NCI-H82 treated with DMSO at 0.1 percent for 48 hours (cell line): ENCODE measurements at regions not wholly inside any gene's neighbourhood (a gene's known extent, or its start where the extent isn't known, plus 50 kb on each side); places are given as distances from the start of the nearest gene placed in this dataset.

ENCODE experiments used
- DNase-seq: peaks from one replicate; lab custom pipeline; 2025; ENCODE audit not compliant: unreplicated experiment; lab: John Stamatoyannopoulos, UW

- DNase-seq, result no peak
Observed at GRCh38 chr10:131646551-131647525, 254.0 kb upstream of the PPP2R2D start.

GRCh38 chr10:131647789-131648188 is 253.0 kb upstream of the PPP2R2D start:
- no peak for DNase-seq

DNA sequence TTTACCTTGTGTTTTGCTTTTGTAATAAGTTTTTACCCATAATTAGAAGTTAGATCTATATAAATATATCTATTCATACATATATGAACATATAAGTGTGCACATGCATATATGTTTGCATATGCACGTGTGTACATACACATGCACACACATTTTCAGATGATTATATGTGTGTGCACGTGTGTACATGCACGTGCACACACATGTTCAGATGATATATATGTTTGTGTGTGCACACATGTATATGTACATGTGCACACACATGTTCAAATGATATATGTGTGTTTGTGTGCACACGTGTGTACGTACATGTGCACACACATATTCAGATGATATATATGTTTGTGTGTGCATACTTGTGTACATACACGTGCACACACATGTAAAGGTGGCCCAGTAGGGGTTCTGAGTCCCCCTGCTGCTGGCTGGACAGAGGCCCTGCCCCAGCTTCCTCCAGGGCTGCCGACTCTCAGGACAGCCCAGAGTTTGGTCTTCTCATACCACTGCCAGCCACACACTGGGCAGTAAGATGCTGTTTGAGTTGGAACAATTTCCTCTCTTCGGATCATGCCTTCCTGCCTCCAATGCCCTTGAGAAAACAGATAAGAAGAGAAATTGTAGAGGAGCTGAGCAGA is 252.3 kb upstream of the PPP2R2D start:
- DNase-seq, result no peak

DNA sequence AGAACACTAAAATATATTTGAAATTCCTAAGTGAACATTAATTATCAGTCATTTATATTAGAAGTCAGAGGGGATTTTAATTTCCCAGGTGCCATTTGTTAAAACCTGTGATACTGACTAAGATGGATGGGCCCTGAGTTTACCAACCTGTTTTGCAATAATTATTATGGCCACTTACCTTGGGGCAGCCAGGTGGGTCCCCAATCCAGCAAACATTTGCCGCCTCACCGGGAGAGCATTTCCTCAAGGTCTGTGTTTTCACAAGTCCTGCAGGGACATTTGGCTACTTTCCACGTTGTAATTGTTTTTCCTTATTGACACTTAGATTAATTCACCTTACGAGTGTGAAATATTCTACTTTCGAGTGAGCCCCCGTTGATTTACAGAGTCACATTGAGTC is 251.2 kb upstream of the PPP2R2D start:
- no peak for DNase-seq

GRCh38 chr10:131650169-131650705 is 250.6 kb upstream of the PPP2R2D start:
- no peak for DNase-seq

- DNase-seq, result no peak
Observed at GRCh38 chr10:131650771-131651673, 249.8 kb upstream of the PPP2R2D start.

GRCh38 chr10:131651674-131652437 is 249.0 kb upstream of the PPP2R2D start:
- no peak for DNase-seq

DNA sequence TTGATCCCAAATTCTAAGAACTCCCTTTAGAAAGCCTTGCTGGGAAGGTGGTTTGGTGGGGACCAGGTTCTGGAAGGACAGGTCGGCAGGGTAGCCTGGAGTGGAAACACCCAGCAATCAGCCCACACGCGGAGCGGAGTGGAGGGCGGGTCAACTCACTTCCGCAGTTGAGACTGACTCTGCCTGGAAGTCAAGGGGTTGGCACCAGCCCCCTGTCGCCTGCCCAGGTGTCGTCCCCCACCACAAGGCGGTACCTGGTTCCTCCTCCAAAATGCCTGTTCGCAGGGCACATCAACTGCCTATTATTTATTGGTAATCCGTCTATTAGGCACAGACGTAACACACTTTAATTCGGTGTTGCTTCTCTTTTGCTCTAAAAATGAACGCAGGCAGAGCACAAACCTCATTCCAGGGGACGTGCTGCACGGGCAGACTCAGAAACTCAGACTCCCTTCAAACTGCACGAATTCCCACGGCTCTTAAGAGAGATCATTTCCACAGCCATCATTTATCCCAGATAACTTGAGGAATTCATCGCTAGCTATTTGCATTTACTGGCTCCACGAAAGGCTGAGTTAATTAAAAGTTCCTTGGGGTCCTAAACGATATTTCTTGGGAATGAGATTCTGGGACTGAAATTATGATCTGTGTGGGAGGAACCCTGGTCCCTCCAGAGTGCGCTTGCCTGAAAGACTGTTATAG is 248.2 kb upstream of the PPP2R2D start:
- no peak for DNase-seq

DNA sequence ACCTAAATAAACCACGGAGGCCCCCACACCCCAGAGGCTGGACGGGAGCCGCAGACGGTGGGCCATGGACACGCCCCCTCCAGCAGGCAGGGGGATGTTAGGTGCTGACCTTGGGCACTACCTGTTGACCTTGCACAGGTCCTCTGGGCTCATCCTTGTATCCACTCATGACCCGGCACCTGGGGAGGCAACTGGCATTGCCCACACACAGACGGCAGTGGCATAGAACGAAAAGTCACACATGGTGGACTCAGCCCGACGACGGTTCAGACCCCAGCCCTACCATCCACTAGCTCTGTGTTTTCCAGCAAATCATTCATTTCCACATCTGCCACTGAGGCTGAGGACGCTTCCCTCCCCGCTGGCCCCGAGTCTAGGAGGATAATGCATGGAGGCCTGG is 247.7 kb upstream of the PPP2R2D start:
- no peak for DNase-seq

GRCh38 chr10:131653554-131654470 is 247.0 kb upstream of the PPP2R2D start:
- no peak for DNase-seq

GRCh38 chr10:131654471-131655087 is 246.2 kb upstream of the PPP2R2D start:
- DNase-seq, result no peak

- DNase-seq, result no peak
Observed at GRCh38 chr10:131655101-131655849, 245.5 kb upstream of the PPP2R2D start.

DNA sequence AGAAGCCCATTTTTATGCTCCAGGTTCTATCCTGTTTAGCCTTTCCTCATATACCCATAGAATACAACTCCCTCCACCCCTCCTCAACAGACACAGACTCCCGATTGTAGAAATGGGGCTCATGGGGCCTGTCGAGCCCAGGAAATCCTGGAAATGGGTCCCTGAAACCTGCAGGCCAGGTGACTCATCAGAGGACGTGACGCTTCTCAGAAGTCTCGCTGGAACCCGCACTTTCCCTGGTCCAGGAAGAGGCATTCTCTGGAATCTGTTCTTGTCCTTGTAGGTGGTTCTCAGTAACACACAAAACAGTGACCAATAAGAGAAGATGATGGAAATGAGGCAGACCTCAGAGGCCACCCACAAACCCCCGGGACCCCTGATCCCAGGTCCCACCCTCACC is 244.8 kb upstream of the PPP2R2D start:
- DNase-seq, result no peak

DNA sequence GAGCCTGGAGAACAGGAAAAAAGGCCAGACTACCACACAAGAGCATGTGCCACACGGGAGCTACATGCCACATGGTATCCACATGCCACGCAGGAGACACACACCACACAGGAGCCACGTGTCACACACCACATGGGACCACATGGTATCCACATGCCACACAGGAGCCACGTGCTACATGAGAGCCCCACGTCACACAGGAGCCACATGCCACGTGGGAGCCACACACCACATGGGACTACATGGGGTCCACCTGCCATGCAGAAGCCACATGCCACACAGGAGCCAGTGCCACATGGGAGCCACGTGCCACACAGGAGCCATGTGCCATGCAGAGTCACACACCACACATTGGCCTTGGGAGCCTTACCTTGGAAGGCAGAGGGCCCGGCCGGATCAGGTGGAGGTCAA is 244.4 kb upstream of the PPP2R2D start:
- DNase-seq, result no peak

- DNase-seq, result no peak
Observed at GRCh38 chr10:131657318-131657984, 243.4 kb upstream of the PPP2R2D start.

DNA sequence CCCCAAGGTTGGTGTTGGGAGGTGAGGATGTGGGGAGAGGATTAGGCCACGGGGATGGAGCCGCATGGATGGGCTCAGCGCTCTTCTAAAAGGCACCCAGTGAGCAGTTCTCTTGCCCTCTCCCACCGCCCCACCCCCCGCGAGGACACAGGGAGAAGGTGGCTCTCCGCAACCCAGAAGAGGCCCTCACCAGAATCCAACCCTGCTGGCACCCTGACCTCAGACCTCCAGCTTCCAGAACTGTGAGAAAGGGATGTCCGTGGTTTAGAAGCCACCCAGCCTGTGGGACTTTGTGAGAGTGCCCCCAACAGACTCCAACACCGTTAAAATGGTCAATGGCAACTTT is 242.8 kb upstream of the PPP2R2D start:
- DNase-seq, result no peak

- DNase-seq, result no peak
Observed at GRCh38 chr10:131658476-131659110, 242.2 kb upstream of the PPP2R2D start.
